DMS53 treated with DMSO at 0.1 percent for 48 hours (cell line): ENCODE measurements at regions not wholly inside any gene's neighbourhood (a gene's known extent, or its start where the extent isn't known, plus 50 kb on each side); places are given as distances from the start of the nearest gene placed in this dataset.
A peak's percentile ranks its signal among the peaks of the same experiment; 100 is the strongest.
"Not testable (repeated sequence)": the region's sequence is repeated elsewhere in the genome, so short reads cannot be mapped to it uniquely, and the experiment has no call there.

ENCODE experiments used
- DNase-seq: peaks from one replicate; lab custom pipeline; 2025; ENCODE audit not compliant: unreplicated experiment; lab: John Stamatoyannopoulos, UW

GRCh38 chr21:35294231-35294898 lies 245.3 kb upstream of the RUNX1 start:
- DNase-seq = peak; percentile 2

- DNase-seq = peak; percentile 66
Measured at GRCh38 chr21:35291973-35292627, 243.0 kb upstream of the RUNX1 start.

GRCh38 chr21:35291034-35291433 lies 241.9 kb upstream of the RUNX1 start:
- DNase-seq = no peak

GRCh38 chr21:35288238-35288637 lies 239.1 kb upstream of the RUNX1 start:
- no peak for DNase-seq

- DNase-seq = no peak
Measured at GRCh38 chr21:35284199-35284598, 235.1 kb upstream of the RUNX1 start.

- no peak for DNase-seq
Measured at GRCh38 chr21:35282944-35283343, 233.8 kb upstream of the RUNX1 start.

GRCh38 chr21:35281956-35282355 lies 232.9 kb upstream of the RUNX1 start:
- DNase-seq = no peak

- no peak for DNase-seq
Measured at GRCh38 chr21:35280231-35280630, 231.1 kb upstream of the RUNX1 start.

GRCh38 chr21:35275776-35276175 lies 226.7 kb upstream of the RUNX1 start:
- DNase-seq = no peak

- DNase-seq = no peak
Measured at GRCh38 chr21:35274923-35275322, 225.8 kb upstream of the RUNX1 start.

- no peak for DNase-seq
Measured at GRCh38 chr21:35274090-35274489, 225.0 kb upstream of the RUNX1 start.

- peak; percentile 19 for DNase-seq
Measured at GRCh38 chr21:35273333-35273732, 224.2 kb upstream of the RUNX1 start.

- DNase-seq = not testable (repeated sequence)
Measured at GRCh38 chr21:35271344-35272118, 222.4 kb upstream of the RUNX1 start.

GRCh38 chr21:35268817-35269216 lies 219.7 kb upstream of the RUNX1 start:
- no peak for DNase-seq

GRCh38 chr21:35268261-35268660 lies 219.2 kb upstream of the RUNX1 start:
- no peak for DNase-seq

- DNase-seq = no peak
Measured at GRCh38 chr21:35266546-35266945, 217.4 kb upstream of the RUNX1 start.

GRCh38 chr21:35265170-35265877 lies 216.2 kb upstream of the RUNX1 start:
- no peak for DNase-seq

GRCh38 chr21:35259457-35259856 lies 210.4 kb upstream of the RUNX1 start:
- DNase-seq = no peak

GRCh38 chr21:35258521-35258920 lies 209.4 kb upstream of the RUNX1 start:
- no peak for DNase-seq

- peak; percentile 63 for DNase-seq
Measured at GRCh38 chr21:35257413-35257812, 208.3 kb upstream of the RUNX1 start.

GRCh38 chr21:35256468-35256988 lies 207.4 kb upstream of the RUNX1 start:
- peak; percentile 98 for DNase-seq
